Smooth muscle cell (in vitro differentiated cells): ENCODE measurements at regions not wholly inside any gene's neighbourhood (a gene's known extent, or its start where the extent isn't known, plus 50 kb on each side); places are given as distances from the start of the nearest gene placed in this dataset.

ENCODE experiments used
- DNase-seq: peaks from one replicate; lab custom pipeline; 2025; ENCODE audit not compliant: unreplicated experiment; lab: John Stamatoyannopoulos, UW
- H2AFZ ChIP-seq: fragments of 200-600 bp; sonication (generic); 2 replicates; pipeline ENCODE4 v1.6.0; 2016; ENCODE audit warnings: antibody characterized with exemption, low read depth, mild to moderate bottlenecking
- H3F3A ChIP-seq: fragments of 200-600 bp; sonication (generic); 2 replicates; pipeline ENCODE4 v1.6.0; 2017; ENCODE audit warnings: antibody characterized with exemption, low read depth
- H3K27ac ChIP-seq: fragments of 200-600 bp; sonication (generic); 2 replicates; pipeline ENCODE4 v1.5.1; 2016; ENCODE audit warnings: low read depth, mild to moderate bottlenecking
- H3K27me3 ChIP-seq: fragments of 200-600 bp; sonication (generic); 2 replicates; pipeline ENCODE4 v1.6.1; 2016; ENCODE audit warnings: low read depth, mild to moderate bottlenecking
- H3K36me3 ChIP-seq: fragments of 200-600 bp; sonication (generic); 2 replicates; pipeline ENCODE4 v1.5.1; 2016; ENCODE audit warnings: low read depth
- H3K4me1 ChIP-seq: fragments of 200-600 bp; sonication (generic); 2 replicates; pipeline ENCODE4 v1.5.1; 2016; ENCODE audit warnings: low read depth
- H3K4me2 ChIP-seq: fragments of 200-600 bp; sonication (generic); 2 replicates; pipeline ENCODE4 v1.6.0; 2016; ENCODE audit warnings: mild to moderate bottlenecking
- H3K4me3 ChIP-seq: fragments of 200-600 bp; sonication (generic); 2 replicates; pipeline ENCODE4 v1.5.1; 2016; ENCODE audit warnings: mild to moderate bottlenecking
- H3K79me2 ChIP-seq: fragments of 200-600 bp; sonication (generic); 2 replicates; pipeline ENCODE4 v1.6.0; 2016; ENCODE audit warnings: low read depth, mild to moderate bottlenecking
- H3K9ac ChIP-seq: fragments of 200-600 bp; sonication (generic); 2 replicates; pipeline ENCODE4 v1.6.0; 2016; ENCODE audit warnings: low read depth
- H3K9me3 ChIP-seq: fragments of 200-600 bp; sonication (generic); replicated peaks from 2 replicates; pipeline ENCODE4 v1.5.1; 2016; ENCODE audit warnings: low read depth
- H4K20me1 ChIP-seq: fragments of 200-600 bp; sonication (generic); 2 replicates; pipeline ENCODE4 v1.6.0; 2016; ENCODE audit warnings: low read depth
- CTCF ChIP-seq: fragments of 200-600 bp; sonication (generic); IDR thresholded peaks from 2 replicates; pipeline ENCODE4 v1.5.1; 2017; ENCODE audit warnings: borderline replicate concordance, mild to moderate bottlenecking, antibody characterized with exemption; ENCODE audit not compliant: insufficient read depth, poor library complexity, severe bottlenecking
- WGBS: methylation state at CpG from one replicate; pipeline ENCODE4 v1.1.7; 2016; ENCODE audit warnings: low lambda C conversion rate; 5-methylcytosine and 5-hydroxymethylcytosine counted together

DNA sequence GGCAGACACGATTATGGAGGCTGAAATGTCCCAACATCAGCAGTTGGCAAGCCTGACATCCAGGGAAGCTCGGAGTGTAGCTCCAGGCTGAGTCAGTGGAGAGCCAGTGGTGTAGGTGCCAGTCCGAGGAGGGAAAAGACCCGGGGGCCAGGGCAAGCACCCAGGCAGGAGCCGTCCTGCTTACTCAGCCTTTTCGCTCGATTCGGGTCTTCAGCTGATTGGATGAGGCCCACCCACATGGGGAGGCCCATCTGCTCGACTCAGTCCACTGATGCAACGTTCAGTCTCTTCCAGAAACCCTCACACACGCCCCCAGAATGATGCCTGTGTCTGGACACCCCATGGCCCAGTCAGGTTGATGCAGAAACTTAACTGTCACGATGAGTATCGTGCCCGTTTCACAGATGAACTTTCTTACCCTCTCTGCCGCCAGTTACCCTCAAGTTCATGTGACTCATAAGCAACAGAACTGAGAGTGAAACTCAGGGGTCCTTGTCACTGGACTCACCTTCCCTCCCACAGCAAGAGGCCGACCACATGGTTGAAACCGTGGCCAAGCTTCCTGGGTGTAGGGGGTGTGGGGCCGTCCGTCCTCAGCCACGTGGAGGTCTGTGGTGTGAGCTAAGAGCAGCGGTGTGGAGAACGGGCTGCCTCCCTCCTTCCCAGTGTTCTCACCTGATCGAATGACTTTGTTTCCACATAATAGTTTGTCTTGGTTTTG, 197.4 kb upstream of the HDAC4 start:
- TF ChIP-seq CTCF = no peak
- Histone ChIP-seq H3K9me3 (no peaks in the 10 kb centered on the region), H2AFZ (no peak overlapping the region), H3K9ac (no peak overlapping the region), H3K27me3 (no peaks in the 10 kb centered on the region), H3F3A (no peaks in the 10 kb centered on the region), H3K4me2 (no peak overlapping the region), H3K79me2 (no peaks in the 10 kb centered on the region), H3K36me3 (no peaks in the 10 kb centered on the region), H3K27ac (no peak overlapping the region), H4K20me1 (no peaks in the 10 kb centered on the region), H3K4me1 (peaks cover 11% of the 10 kb centered on the region), H3K4me3 (no peak overlapping the region)
- WGBS = 95% methylated on average over 23 of the region's 23 CpGs
- DNase-seq = no peak

DNA sequence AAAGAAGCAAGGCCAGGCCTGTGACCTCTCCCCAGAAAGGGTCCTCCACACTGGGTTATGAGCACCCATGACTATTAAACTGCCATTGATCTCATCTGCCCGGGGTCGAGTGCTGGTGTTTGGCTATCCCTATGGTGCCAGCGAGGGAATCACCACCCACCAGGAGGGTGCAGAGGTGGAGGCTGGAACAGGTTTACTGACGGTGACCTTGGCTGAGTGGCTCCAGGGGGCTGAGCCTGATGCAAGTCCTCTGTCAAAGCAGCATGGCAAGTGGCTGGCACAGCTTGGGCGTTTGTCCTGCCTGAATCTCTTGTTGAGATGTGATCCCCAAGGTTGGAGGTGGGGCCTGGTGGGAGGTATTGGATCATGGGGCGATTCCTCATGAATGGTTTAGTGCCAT, 196.4 kb upstream of the HDAC4 start:
- Histone ChIP-seq H3K27me3 (no peaks in the 10 kb centered on the region), H3K9me3 (no peaks in the 10 kb centered on the region), H2AFZ (no peak overlapping the region), H3K9ac (no peak overlapping the region), H3K4me2 (no peak overlapping the region), H3K36me3 (no peaks in the 10 kb centered on the region), H3K27ac (no peak overlapping the region), H3K79me2 (no peaks in the 10 kb centered on the region), H3F3A (no peaks in the 10 kb centered on the region), H4K20me1 (no peaks in the 10 kb centered on the region), H3K4me1 (peaks cover 9% of the 10 kb centered on the region), H3K4me3 (no peak overlapping the region)
- WGBS = 97% methylated on average over 6 of the region's 6 CpGs
- no peak for DNase-seq
- no peak for TF ChIP-seq CTCF

GRCh38 chr2:239596792-239597191, 196.0 kb upstream of the HDAC4 start:
- Histone ChIP-seq H3K4me3 (no peak overlapping the region), H3K9me3 (no peaks in the 10 kb centered on the region), H3K27ac (no peak overlapping the region), H3K4me1 (peaks cover 5% of the 10 kb centered on the region), H3F3A (no peaks in the 10 kb centered on the region), H3K9ac (no peak overlapping the region), H3K27me3 (no peaks in the 10 kb centered on the region), H3K36me3 (no peaks in the 10 kb centered on the region), H4K20me1 (no peaks in the 10 kb centered on the region), H3K4me2 (no peak overlapping the region), H3K79me2 (no peaks in the 10 kb centered on the region), H2AFZ (no peak overlapping the region)
- DNase-seq = no peak
- WGBS = 86% methylated on average over 11 of the region's 11 CpGs
- no peak for TF ChIP-seq CTCF

- H3K4me1 ChIP-seq = no peaks in the 10 kb centered on the region
- no peaks in the 10 kb centered on the region for H3F3A ChIP-seq
- H3K9me3 ChIP-seq = no peaks in the 10 kb centered on the region
- no peak overlapping the region for H2AFZ ChIP-seq
- H4K20me1 ChIP-seq = no peaks in the 10 kb centered on the region
- TF ChIP-seq CTCF = no peak
- H3K27me3 ChIP-seq = no peaks in the 10 kb centered on the region
- H3K27ac ChIP-seq = no peak overlapping the region
- no peak overlapping the region for H3K9ac ChIP-seq
- 96% methylated on average over 4 of the region's 4 CpGs for WGBS
- no peaks in the 10 kb centered on the region for H3K79me2 ChIP-seq
- H3K4me3 ChIP-seq = no peak overlapping the region
- H3K4me2 ChIP-seq = no peak overlapping the region
- DNase-seq = no peak
- no peaks in the 10 kb centered on the region for H3K36me3 ChIP-seq
Measured at GRCh38 chr2:239596253-239596652, 195.4 kb upstream of the HDAC4 start.
